H1 (cell line): ENCODE measurements at regions not wholly inside any gene's neighbourhood (a gene's known extent, or its start where the extent isn't known, plus 50 kb on each side); places are given as distances from the start of the nearest gene placed in this dataset.

Experiments
- CTCF ChIA-PET: fragments of 300-600 bp; sonication (Branson Sonifier 250); formaldehyde crosslinking; loops from one replicate; lab custom pipeline; 2021; ENCODE audit not compliant: partially characterized antibody; lab: Charles Lee
- POLR2A ChIA-PET: fragments of 300-600 bp; sonication (Branson Sonifier 250); formaldehyde crosslinking; loops from one replicate; lab custom pipeline; 2021; ENCODE audit warnings: inconsistent platforms; ENCODE audit not compliant: partially characterized antibody; lab: Charles Lee
- DNase-seq, 2 experiments: peaks; one replicate each; pipeline versions ENCODE4 v3.0.0 to v3.0.0-alpha.2; 2010 to 2022; ENCODE audit warnings: low spot score in 2 of 2, low read depth in 1 of 2, mixed read lengths in 1 of 2
- FAIRE-seq: peaks from 2 replicates; lab custom pipeline; 2011; peaks lifted over from hg19 to GRCh38; lab: Jason Lieb, UNC
- H2AFZ ChIP-seq: 2 replicates; pipeline ENCODE4 v1.8.1; 2012; ENCODE audit warnings: low read length, inconsistent platforms
- H2AK5ac ChIP-seq: 2 replicates; pipeline ENCODE4 v1.6.1; 2013; ENCODE audit warnings: low read depth, low read length
- H2BK120ac ChIP-seq: replicated peaks from 2 replicates; pipeline ENCODE3; 2013; ENCODE audit warnings: low read depth, low read length, inconsistent platforms
- H2BK12ac ChIP-seq: 2 replicates; pipeline ENCODE4 v1.6.1; 2013; ENCODE audit warnings: low read depth, low read length
- H2BK15ac ChIP-seq: 2 replicates; pipeline ENCODE4 v1.6.1; 2013; ENCODE audit warnings: low read length
- H2BK20ac ChIP-seq: 2 replicates; pipeline ENCODE4 v1.6.1; 2013; ENCODE audit warnings: low read length
- H2BK5ac ChIP-seq: 2 replicates; pipeline ENCODE4 v1.6.1; 2013; ENCODE audit warnings: low read depth, low read length
- H3K14ac ChIP-seq: 2 replicates; pipeline ENCODE4 v1.6.1; 2013; ENCODE audit warnings: inconsistent platforms; ENCODE audit not compliant: insufficient read length
- H3K18ac ChIP-seq: 2 replicates; pipeline ENCODE4 v1.6.1; 2013; ENCODE audit warnings: low read length; ENCODE audit errors: extremely low read depth
- H3K23ac ChIP-seq: 2 replicates; pipeline ENCODE4 v1.6.1; 2013; ENCODE audit warnings: inconsistent platforms; ENCODE audit not compliant: insufficient read length
- H3K23me2 ChIP-seq: 2 replicates; pipeline ENCODE4 v1.6.1; 2013; ENCODE audit warnings: low read depth, low read length
- H3K27ac ChIP-seq: 2 replicates; pipeline ENCODE4 v1.6.1; 2011; ENCODE audit warnings: low read depth, low read length, inconsistent platforms
- H3K27me3 ChIP-seq, 4 experiments: replicated peaks in 1 of 4; 1 replicate in 1 of 4; 2 replicates in 3 of 4; pipeline versions ENCODE4 v1.6.1 to v1.8.1; 2011 to 2013; ENCODE audit warnings: low read length in 3 of 4, mild to moderate bottlenecking in 3 of 4, inconsistent platforms in 2 of 4, mixed read lengths in 2 of 4, moderate library complexity in 1 of 4; ENCODE audit not compliant: control insufficient read depth in 3 of 4, insufficient read depth in 3 of 4; ENCODE audit errors: extremely low read depth in 1 of 4
- H3K36me3 ChIP-seq, 4 experiments: 2 replicates each; pipeline versions ENCODE4 v1.6.1 to v1.8.1; 2011 to 2013; ENCODE audit warnings: mild to moderate bottlenecking in 4 of 4, low read length in 3 of 4, moderate library complexity in 2 of 4, control low read depth in 1 of 4, inconsistent platforms in 1 of 4; ENCODE audit not compliant: insufficient read depth in 4 of 4, control insufficient read depth in 2 of 4
- H3K4ac ChIP-seq: replicated peaks from 2 replicates; pipeline ENCODE3; 2013; ENCODE audit warnings: low read length, low read depth, mixed read lengths, inconsistent platforms; ENCODE audit not compliant: insufficient read length
- H3K4me1 ChIP-seq, 4 experiments: replicated peaks in 1 of 4; 1 replicate in 1 of 4; 2 replicates in 3 of 4; pipeline versions ENCODE4 v1.6.1 to v1.8.1; 2011 to 2013; ENCODE audit warnings: low read length in 3 of 4, inconsistent platforms in 2 of 4, mixed read lengths in 1 of 4; ENCODE audit not compliant: insufficient read depth in 4 of 4, control insufficient read depth in 3 of 4
- H3K4me2 ChIP-seq, 2 experiments: 2 replicates each; pipeline versions ENCODE4 v1.6.1 to v1.8.1; 2011 to 2013; ENCODE audit warnings: low read depth in 2 of 2, low read length in 2 of 2, control low read depth in 1 of 2, inconsistent platforms in 1 of 2, mild to moderate bottlenecking in 1 of 2; ENCODE audit not compliant: insufficient read depth in 1 of 2
- H3K4me3 ChIP-seq, 4 experiments: fragments of 200-600, 300-600 bp in 1 of 4; sonication (generic), shearing (Covaris generic), sonication (Bioruptor Twin) in 1 of 4; 2 replicates each; pipeline versions ENCODE4 v1.5.1 to v1.8.1; 2011 to 2016; ENCODE audit warnings: low read length in 4 of 4, low read depth in 3 of 4, control low read depth in 2 of 4, inconsistent platforms in 2 of 4, mild to moderate bottlenecking in 2 of 4, mixed read lengths in 1 of 4, moderate library complexity in 1 of 4; ENCODE audit not compliant: insufficient read depth in 2 of 4; ENCODE audit errors: extremely low read depth in 1 of 4
- H3K56ac ChIP-seq: replicated peaks from 2 replicates; pipeline ENCODE3; 2013; ENCODE audit warnings: low read depth, mild to moderate bottlenecking, mixed read lengths, low read length, inconsistent platforms; ENCODE audit not compliant: insufficient read length
- H3K79me1 ChIP-seq: 2 replicates; pipeline ENCODE4 v1.6.1; 2013; ENCODE audit warnings: low read depth, low read length, control low read depth
- H3K79me2 ChIP-seq, 2 experiments: 2 replicates each; pipeline versions ENCODE4 v1.6.1 to v1.8.1; 2012 to 2013; ENCODE audit warnings: low read length in 2 of 2, mild to moderate bottlenecking in 2 of 2, inconsistent platforms in 1 of 2; ENCODE audit not compliant: insufficient read depth in 2 of 2, control insufficient read depth in 1 of 2
- H3K9ac ChIP-seq, 4 experiments: replicated peaks in 1 of 4; 1 replicate in 1 of 4; 2 replicates in 3 of 4; pipeline versions ENCODE4 v1.6.1 to v1.8.1; 2011 to 2013; ENCODE audit warnings: low read depth in 3 of 4, low read length in 3 of 4, control low read depth in 2 of 4, mild to moderate bottlenecking in 2 of 4, moderate library complexity in 2 of 4, inconsistent platforms in 1 of 4; ENCODE audit errors: extremely low read depth in 1 of 4
- H3K9me3 ChIP-seq, 2 experiments: 2 replicates each; pipeline versions ENCODE4 v1.6.1 to v1.8.1; 2012 to 2013; ENCODE audit warnings: mild to moderate bottlenecking in 2 of 2, moderate library complexity in 2 of 2, control low read depth in 1 of 2, inconsistent platforms in 1 of 2, low read depth in 1 of 2, low read length in 1 of 2, mixed read lengths in 1 of 2; ENCODE audit not compliant: insufficient read depth in 2 of 2
- H4K20me1 ChIP-seq, 2 experiments: replicated peaks in 1 of 2; 2 replicates each; pipeline versions ENCODE3 to v1.8.1; 2011 to 2013; ENCODE audit warnings: inconsistent platforms in 2 of 2, low read length in 2 of 2, mild to moderate bottlenecking in 1 of 2; ENCODE audit not compliant: insufficient read depth in 2 of 2, control insufficient read depth in 1 of 2
- H4K5ac ChIP-seq: 2 replicates; pipeline ENCODE4 v1.6.1; 2013; ENCODE audit warnings: low read length, low read depth, mixed read lengths, inconsistent platforms; ENCODE audit not compliant: insufficient read length
- H4K8ac ChIP-seq: 2 replicates; pipeline ENCODE4 v1.8.0; 2013; ENCODE audit warnings: mild to moderate bottlenecking, moderate library complexity, low read length, inconsistent platforms; ENCODE audit not compliant: insufficient read depth; ENCODE audit errors: extremely low read depth
- H4K91ac ChIP-seq: replicated peaks from 2 replicates; pipeline ENCODE3; 2013; ENCODE audit warnings: low read length, mixed read lengths, inconsistent platforms; ENCODE audit not compliant: insufficient read length
- EP300 ChIP-seq, 2 experiments: IDR thresholded peaks; 1 replicate in 1 of 2; 2 replicates in 1 of 2; pipeline ENCODE4 v1.6.1; 2011 to 2012; ENCODE audit warnings: low read depth in 2 of 2, low read length in 2 of 2, mild to moderate bottlenecking in 2 of 2, borderline replicate concordance in 1 of 2, inconsistent platforms in 1 of 2, moderate library complexity in 1 of 2
- RBBP5 ChIP-seq: IDR thresholded peaks from 2 replicates; pipeline ENCODE4 v1.7.1; 2012; ENCODE audit warnings: low read depth, mild to moderate bottlenecking, inconsistent platforms, low read length, moderate library complexity, borderline replicate concordance
- SIN3A ChIP-seq, 2 experiments: IDR thresholded peaks in 1 of 2; conservative IDR thresholded peaks in 1 of 2; 2 replicates each; pipeline ENCODE4 v1.6.1; 2011 to 2012; ENCODE audit warnings: low read length in 2 of 2, improper control_type of control experiment in 1 of 2, low read depth in 1 of 2, mild to moderate bottlenecking in 1 of 2
- SP2 ChIP-seq: IDR thresholded peaks from 2 replicates; pipeline ENCODE4 v1.6.1; 2012; ENCODE audit warnings: mild to moderate bottlenecking, low read length, inconsistent platforms

- Histone ChIP-seq H2BK15ac (no peak overlapping the region), H3K18ac (no peak overlapping the region), H3K4me2 (no peak overlapping the region), H3K23me2 (no peaks in the 10 kb centered on the region), H3K56ac (no peak overlapping the region), H4K8ac (no peak overlapping the region), H3K27me3 (no peaks in the 10 kb centered on the region), H3K4me1 (no peaks in the 10 kb centered on the region), H3K27ac (no peak overlapping the region), H3K9me3 (no peaks in the 10 kb centered on the region), H3K36me3 (no peaks in the 10 kb centered on the region), H2BK120ac (no peak overlapping the region), H2BK5ac (no peak overlapping the region), H2BK12ac (no peak overlapping the region), H3K14ac (no peak overlapping the region), H3K4me3 (no peak overlapping the region), H4K20me1 (no peaks in the 10 kb centered on the region), H2AFZ (no peak overlapping the region), H2AK5ac (no peak overlapping the region), H4K91ac (no peak overlapping the region), H3K79me1 (no peaks in the 10 kb centered on the region), H3K79me2 (no peaks in the 10 kb centered on the region), H3K9ac (no peak overlapping the region), H4K5ac (no peak overlapping the region), H3K4ac (no peak overlapping the region), H2BK20ac (no peak overlapping the region), H3K23ac (no peak overlapping the region)
- TF ChIP-seq RBBP5, result no peak
- TF ChIP-seq SP2, result no peak
- no peak for TF ChIP-seq SIN3A (conservative IDR thresholded peaks at IDR 0.05 in 1 of 2, IDR thresholded peaks at IDR 0.05 in 1 of 2; ENCODE audit: low read depth in 1 of 2, low read length in 2 of 2)
- no peak for TF ChIP-seq EP300 (IDR thresholded peaks at IDR 0.05; ENCODE audit: borderline replicate concordance in 1 of 2, low read depth in 2 of 2, low read length in 2 of 2)
- DNase-seq (no peak), FAIRE-seq (no peak)
- ChIA-PET CTCF (no interaction called here), POLR2A (no interaction called here)
These were observed 91.6 kb upstream of the EFHC2 start for GRCh38 chrX:44435047-44435446.
